Nephron progenitor cell (in vitro differentiated cells): ENCODE measurements at regions not wholly inside any gene's neighbourhood (a gene's known extent, or its start where the extent isn't known, plus 50 kb on each side); places are given as distances from the start of the nearest gene placed in this dataset.
"Not testable (repeated sequence)": the region's sequence is repeated elsewhere in the genome, so short reads cannot be mapped to it uniquely, and the experiment has no call there.

Source experiments
- DNase-seq: peaks from one replicate; pipeline ENCODE4 v3.0.0; 2021
- H3K27ac Mint-ChIP-seq: 2 replicates; pipeline ENCODE4 v1.8.0; 2021; ENCODE audit warnings: mild to moderate bottlenecking, moderate library complexity, mixed read lengths
- H3K27me3 Mint-ChIP-seq: 2 replicates; pipeline ENCODE4 v1.8.0; 2021; ENCODE audit warnings: mild to moderate bottlenecking, low read depth, mixed read lengths; ENCODE audit not compliant: poor library complexity
- H3K36me3 Mint-ChIP-seq: 2 replicates; pipeline ENCODE4 v1.8.0; 2021; ENCODE audit warnings: low read depth, mixed read lengths
- H3K4me1 Mint-ChIP-seq: 2 replicates; pipeline ENCODE4 v1.8.0; 2021; ENCODE audit warnings: mixed read lengths
- H3K4me3 Mint-ChIP-seq: 2 replicates; pipeline ENCODE4 v1.8.0; 2021; ENCODE audit warnings: mild to moderate bottlenecking, moderate library complexity, mixed read lengths
- H3K9me3 Mint-ChIP-seq: 2 replicates; pipeline ENCODE4 v1.8.0; 2021; ENCODE audit warnings: mild to moderate bottlenecking, moderate library complexity, mixed read lengths
- TF ChIP-seq, protein P1 (sequence below): fragments of 200-600 bp; sonication (generic); IDR thresholded peaks from 2 replicates; pipeline ENCODE4 v1.5.0; 2021; ENCODE audit warnings: antibody characterized with exemption

DNA sequence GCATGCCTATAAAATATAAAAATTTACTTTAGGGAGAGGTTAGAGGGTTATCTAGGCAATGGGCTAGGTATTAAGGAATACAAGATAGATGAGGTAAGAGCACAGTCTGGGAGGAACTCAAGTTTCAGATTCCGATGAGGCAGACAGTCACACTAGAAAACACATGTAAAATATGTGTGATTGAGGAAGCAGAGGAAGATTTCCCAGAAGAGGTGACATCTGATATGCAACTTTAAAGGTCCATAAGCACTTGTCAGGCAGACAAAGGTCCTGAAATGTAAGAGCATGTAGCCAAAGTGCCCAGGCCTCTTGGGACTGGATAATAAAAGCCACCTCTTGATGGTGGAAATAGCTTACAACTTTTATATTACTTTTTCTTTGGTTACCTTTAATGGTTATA is 81.1 kb upstream of the AADAT start:
- H3K36me3 Mint-ChIP-seq, result no peaks in the 10 kb centered on the region
- peaks cover 18% of the 10 kb centered on the region for H3K4me1 Mint-ChIP-seq
- peaks cover 23% of the 10 kb centered on the region for H3K9me3 Mint-ChIP-seq
- DNase-seq, result no peak
- TF ChIP-seq, protein P1, sequence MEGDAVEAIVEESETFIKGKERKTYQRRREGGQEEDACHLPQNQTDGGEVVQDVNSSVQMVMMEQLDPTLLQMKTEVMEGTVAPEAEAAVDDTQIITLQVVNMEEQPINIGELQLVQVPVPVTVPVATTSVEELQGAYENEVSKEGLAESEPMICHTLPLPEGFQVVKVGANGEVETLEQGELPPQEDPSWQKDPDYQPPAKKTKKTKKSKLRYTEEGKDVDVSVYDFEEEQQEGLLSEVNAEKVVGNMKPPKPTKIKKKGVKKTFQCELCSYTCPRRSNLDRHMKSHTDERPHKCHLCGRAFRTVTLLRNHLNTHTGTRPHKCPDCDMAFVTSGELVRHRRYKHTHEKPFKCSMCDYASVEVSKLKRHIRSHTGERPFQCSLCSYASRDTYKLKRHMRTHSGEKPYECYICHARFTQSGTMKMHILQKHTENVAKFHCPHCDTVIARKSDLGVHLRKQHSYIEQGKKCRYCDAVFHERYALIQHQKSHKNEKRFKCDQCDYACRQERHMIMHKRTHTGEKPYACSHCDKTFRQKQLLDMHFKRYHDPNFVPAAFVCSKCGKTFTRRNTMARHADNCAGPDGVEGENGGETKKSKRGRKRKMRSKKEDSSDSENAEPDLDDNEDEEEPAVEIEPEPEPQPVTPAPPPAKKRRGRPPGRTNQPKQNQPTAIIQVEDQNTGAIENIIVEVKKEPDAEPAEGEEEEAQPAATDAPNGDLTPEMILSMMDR, result no peak
- H3K27ac Mint-ChIP-seq, result peak overlapping the region; percentile 31
- H3K4me3 Mint-ChIP-seq, result no peak overlapping the region
- peaks cover 8% of the 10 kb centered on the region for H3K27me3 Mint-ChIP-seq

GRCh38 chr4:170169699-170170098 is 79.9 kb upstream of the AADAT start:
- H3K4me3 Mint-ChIP-seq, result no peak overlapping the region
- H3K4me1 Mint-ChIP-seq, result peaks cover 18% of the 10 kb centered on the region
- TF ChIP-seq, protein P1, result no peak
- peaks cover 26% of the 10 kb centered on the region for H3K9me3 Mint-ChIP-seq
- H3K27me3 Mint-ChIP-seq, result peaks cover 8% of the 10 kb centered on the region
- no peak overlapping the region for H3K27ac Mint-ChIP-seq
- no peaks in the 10 kb centered on the region for H3K36me3 Mint-ChIP-seq
- no peak for DNase-seq

DNA sequence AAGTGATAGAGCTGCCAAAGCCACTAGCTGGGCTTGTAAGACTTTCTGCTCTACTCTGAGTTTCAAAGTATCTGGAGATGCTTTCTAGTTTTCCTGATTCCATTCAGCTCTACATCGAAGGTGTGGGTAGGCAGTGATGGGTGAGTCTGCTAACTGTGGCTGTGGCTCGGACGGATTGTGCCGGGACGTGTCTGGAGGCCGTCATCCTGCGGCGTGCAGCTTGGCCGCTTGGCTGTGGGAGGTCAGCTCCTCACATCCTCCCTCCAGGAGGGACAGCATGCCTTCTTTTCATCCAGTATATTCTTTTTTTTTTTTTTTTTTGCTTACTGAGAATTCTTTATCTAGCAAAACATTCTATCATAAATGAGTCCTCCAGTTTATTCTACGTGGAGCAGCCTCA is 77.9 kb upstream of the AADAT start:
- Mint-ChIP-seq H3K27ac (no peak overlapping the region), H3K4me3 (no peak overlapping the region), H3K4me1 (peaks cover 21% of the 10 kb centered on the region), H3K36me3 (no peaks in the 10 kb centered on the region), H3K9me3 (peaks cover 31% of the 10 kb centered on the region), H3K27me3 (peaks cover 8% of the 10 kb centered on the region)
- TF ChIP-seq, protein P1, result no peak
- no peak for DNase-seq

GRCh38 chr4:170166193-170166592 is 76.4 kb upstream of the AADAT start:
- not testable (repeated sequence) for H3K4me3 Mint-ChIP-seq, H3K36me3 Mint-ChIP-seq, DNase-seq, H3K27ac Mint-ChIP-seq, H3K27me3 Mint-ChIP-seq
- H3K4me1 Mint-ChIP-seq, result peaks cover 28% of the 10 kb centered on the region
- H3K9me3 Mint-ChIP-seq, result peaks cover 28% of the 10 kb centered on the region

DNA sequence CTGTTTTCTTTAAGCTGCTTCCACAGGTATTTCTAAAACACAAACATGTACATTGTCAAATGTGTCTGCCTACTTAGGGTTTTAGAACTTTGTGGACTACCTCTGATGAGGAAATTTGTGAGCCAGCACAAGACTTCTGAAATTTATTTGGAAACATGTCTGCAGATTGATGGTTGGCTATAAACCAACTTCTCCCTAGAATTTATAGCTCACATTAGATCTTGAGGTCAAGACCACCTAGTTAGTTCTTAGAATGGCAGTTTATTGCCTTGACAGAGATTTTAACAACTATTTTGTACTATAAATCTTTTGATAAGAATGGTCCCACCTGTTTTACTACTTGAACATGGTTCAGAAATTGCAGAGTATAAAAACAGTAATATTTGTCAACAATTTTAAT is 72.7 kb upstream of the AADAT start:
- no peak overlapping the region for H3K4me3 Mint-ChIP-seq
- H3K9me3 Mint-ChIP-seq, result peaks cover 27% of the 10 kb centered on the region

DNA sequence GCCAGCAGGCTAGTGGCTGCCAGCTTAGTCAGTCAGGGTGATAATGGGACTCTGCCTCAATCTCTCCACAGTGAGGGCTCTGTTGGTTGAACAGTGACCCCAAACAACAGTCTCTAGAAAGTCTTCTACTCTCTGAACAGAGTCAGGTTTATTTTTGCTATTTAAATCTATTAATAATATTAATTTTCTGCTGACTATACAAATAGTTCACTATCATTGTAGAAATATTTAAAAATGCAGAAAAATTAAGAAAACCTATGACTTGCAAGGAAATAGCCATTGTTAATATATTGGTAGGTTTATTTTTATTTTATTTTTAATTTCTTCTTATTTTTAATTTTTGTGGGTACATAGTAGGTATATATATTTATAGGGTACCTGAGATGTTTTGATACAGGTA is 67.9 kb upstream of the AADAT start:
- TF ChIP-seq, protein P1, result no peak
- H3K4me1 Mint-ChIP-seq, result peaks cover 12% of the 10 kb centered on the region
- H3K27ac Mint-ChIP-seq, result no peak overlapping the region

More for the DNA sequence above, 72.7 kb upstream of the AADAT start:
- TF ChIP-seq, protein P1, result no peak
- Mint-ChIP-seq H3K27ac (no peak overlapping the region), H3K27me3 (no peaks in the 10 kb centered on the region), H3K4me1 (peaks cover 14% of the 10 kb centered on the region), H3K36me3 (no peaks in the 10 kb centered on the region)
- DNase-seq, result no peak

More for the DNA sequence above, 67.9 kb upstream of the AADAT start:
- Mint-ChIP-seq H3K4me3 (no peak overlapping the region), H3K9me3 (peaks cover 22% of the 10 kb centered on the region), H3K27me3 (no peaks in the 10 kb centered on the region), H3K36me3 (no peaks in the 10 kb centered on the region)
- no peak for DNase-seq
